Breast epithelium (tissue), 3 donors: ENCODE measurements at regions not wholly inside any gene's neighbourhood (a gene's known extent, or its start where the extent isn't known, plus 50 kb on each side); places are given as distances from the start of the nearest gene placed in this dataset.

Source experiments
- CTCF ChIP-seq, 3 donors: fragments of 450-650 bp; IDR thresholded peaks; one replicate each; pipeline ENCODE4 v1.5.1; 2016 to 2017; ENCODE audit warnings: antibody characterized with exemption in 3 of 3, mild to moderate bottlenecking in 3 of 3, moderate library complexity in 3 of 3
- POLR2A ChIP-seq: fragments of 450-650 bp; IDR thresholded peaks from one replicate; pipeline ENCODE4 v1.6.1; 2016; ENCODE audit warnings: antibody characterized with exemption, mild to moderate bottlenecking, moderate library complexity

- TF ChIP-seq CTCF (IDR thresholded peaks at IDR 0.05) (no peak), POLR2A (no peak)
Measured at GRCh38 chr3:4906107-4906621, 73.1 kb upstream of the BHLHE40 start.
